GM13976 (cell line): ENCODE measurements at regions not wholly inside any gene's neighbourhood (a gene's known extent, or its start where the extent isn't known, plus 50 kb on each side); places are given as distances from the start of the nearest gene placed in this dataset.

ENCODE experiments used
- DNase-seq: peaks from one replicate; pipeline ENCODE4 v3.0.0; 2012; ENCODE audit warnings: low spot score
- CTCF ChIP-seq: IDR thresholded peaks from 2 replicates; pipeline ENCODE4 v1.5.1; 2012; ENCODE audit warnings: borderline replicate concordance, mild to moderate bottlenecking; ENCODE audit not compliant: insufficient read depth; ENCODE audit errors: extremely low read depth, missing control alignments, control extremely low read depth
- in situ Hi-C: fragments of 300-500 bp; cut with MboI; formaldehyde crosslinking; loops from one replicate; pipeline ENCODE4 v1.12.0; 2022; ENCODE audit warnings: low sequenced_read_pairs, mixed read lengths, inconsistent platforms; ENCODE audit not compliant: unreplicated experiment

DNA sequence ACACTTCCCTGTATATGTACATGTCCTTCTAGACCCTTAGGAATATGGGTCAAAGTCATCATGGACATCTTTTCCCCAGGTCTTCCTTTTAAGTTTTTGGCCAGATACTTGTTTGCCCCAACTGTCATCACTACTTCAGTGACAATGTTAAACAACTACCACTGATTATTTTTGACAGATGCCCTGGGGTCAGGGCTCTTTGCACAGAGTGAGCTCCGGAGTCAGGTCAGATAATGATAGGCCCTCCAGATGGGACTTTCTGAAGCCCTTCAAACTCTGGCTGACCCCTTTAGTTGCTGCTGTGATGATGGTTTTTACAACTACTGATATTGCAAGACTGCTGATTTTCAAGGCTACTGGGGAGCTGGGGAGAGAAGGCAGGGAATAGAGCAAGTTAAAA lies 449.4 kb upstream of the HS6ST1 start:
- in situ Hi-C loops = no loop called here
- DNase-seq = no peak
- TF ChIP-seq CTCF = no peak

DNA sequence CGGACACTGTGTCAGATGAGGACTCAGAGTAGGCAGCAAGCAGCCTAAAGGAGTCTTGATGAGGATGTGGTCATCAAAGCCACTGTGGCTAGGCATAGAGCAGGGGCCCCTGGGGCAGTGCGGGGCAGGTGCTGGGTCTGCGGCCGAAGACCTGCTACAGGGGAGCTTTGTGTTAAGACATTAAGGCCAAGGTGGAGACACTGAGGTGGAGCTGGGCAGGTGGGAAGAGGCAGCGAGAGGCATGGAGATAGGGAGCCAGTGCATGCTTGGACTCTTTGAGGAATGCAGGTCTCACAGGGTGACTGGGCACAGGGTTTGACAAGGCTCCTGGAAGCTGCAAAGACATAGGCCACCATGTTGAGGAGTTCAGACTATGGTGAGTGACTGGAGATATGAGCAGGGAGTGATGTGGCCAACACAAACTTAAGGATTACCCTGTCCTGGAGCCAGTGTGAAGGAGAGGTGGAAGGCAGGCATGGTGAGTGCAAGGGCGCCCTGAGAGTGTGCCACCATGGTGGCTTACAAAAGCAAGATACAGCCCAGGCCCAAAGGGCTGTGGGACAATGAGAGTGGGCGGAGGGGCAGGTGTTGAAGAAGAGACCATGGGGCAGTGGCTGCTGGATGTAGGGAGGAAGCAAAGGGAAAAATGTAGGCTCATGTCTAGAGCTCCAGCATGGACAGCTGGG lies 450.9 kb upstream of the HS6ST1 start:
- in situ Hi-C loops = no loop called here
- TF ChIP-seq CTCF = no peak
- DNase-seq = no peak

DNA sequence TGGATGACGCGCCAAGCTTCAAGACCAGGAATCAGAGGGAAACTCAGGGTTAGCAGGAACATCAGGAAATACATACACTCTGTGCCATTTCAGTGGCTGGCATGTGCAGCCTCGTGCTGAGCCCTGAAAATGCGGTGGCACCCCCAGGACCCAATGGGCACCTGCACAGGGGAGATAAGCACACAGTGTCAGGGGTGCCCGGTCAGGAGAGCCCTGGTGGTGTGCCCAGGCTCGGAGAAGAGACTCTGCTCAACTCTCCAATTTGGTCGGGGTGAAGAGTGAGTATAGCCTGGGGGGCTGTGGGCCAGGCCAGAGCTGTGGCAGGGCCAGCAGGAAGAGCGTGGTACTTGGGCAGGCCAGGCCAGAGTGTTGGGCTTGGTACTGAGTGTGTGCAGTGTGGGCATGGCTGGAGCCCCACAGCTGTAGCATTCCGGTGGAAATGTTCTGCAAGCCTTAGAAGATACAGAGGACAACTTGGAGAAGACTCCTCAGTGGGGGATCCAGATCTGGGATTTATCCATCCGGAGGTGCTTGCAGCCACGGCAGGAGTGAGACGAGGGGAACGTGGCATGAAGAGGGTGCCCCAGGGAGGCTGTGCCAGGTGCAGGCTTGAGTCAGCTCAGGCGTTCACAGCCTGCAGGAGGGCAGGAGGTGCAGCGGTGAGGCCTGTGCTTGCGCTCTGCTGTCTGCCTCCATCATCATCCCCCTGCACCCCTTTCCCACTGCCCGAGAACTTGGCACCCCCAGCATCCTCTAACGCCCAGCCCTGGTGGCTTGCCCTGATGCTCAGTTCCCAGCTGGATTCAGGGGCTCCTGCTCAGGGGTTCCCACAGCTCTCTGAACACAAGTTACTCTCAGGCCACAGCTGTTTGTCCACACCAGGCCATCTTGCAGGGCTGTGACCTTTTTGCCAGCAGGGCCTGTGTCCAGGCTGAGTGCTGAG lies 451.7 kb upstream of the HS6ST1 start:
- TF ChIP-seq CTCF = no peak
- in situ Hi-C loops = no loop called here
- no peak for DNase-seq

- no peak for DNase-seq
- TF ChIP-seq CTCF = no peak
- in situ Hi-C loops = no loop called here
Measured at GRCh38 chr2:128771401-128771800, 452.7 kb upstream of the HS6ST1 start.

GRCh38 chr2:128772671-128773070 lies 454.0 kb upstream of the HS6ST1 start:
- DNase-seq = no peak
- no peak for TF ChIP-seq CTCF
- in situ Hi-C loops = no loop called here

GRCh38 chr2:128773641-128774319 lies 455.1 kb upstream of the HS6ST1 start:
- TF ChIP-seq CTCF = no peak
- no peak for DNase-seq
- in situ Hi-C loops = no loop called here
